A673 (cell line): ENCODE measurements at regions not wholly inside any gene's neighbourhood (a gene's known extent, or its start where the extent isn't known, plus 50 kb on each side); places are given as distances from the start of the nearest gene placed in this dataset.

Source experiments
- BruUV-seq: library from RNA; stranded (reverse); fragments of 400-500 nt; replicated peaks from 2 replicates; lab custom pipeline; 2021; lab: Mats Ljungman, UMichigan
- CTCF ChIA-PET: fragments of 300-600 bp; sonication (Branson Sonifier 250); formaldehyde crosslinking; loops from one replicate; lab custom pipeline; 2022; ENCODE audit warnings: antibody characterized with exemption; lab: Charles Lee
- POLR2A ChIA-PET: fragments of 300-600 bp; sonication (Branson Sonifier 250); formaldehyde crosslinking; loops from one replicate; lab custom pipeline; 2022; ENCODE audit warnings: antibody characterized with exemption; ENCODE audit not compliant: low non-redundant PET; lab: Charles Lee
- DNase-seq: peaks from one replicate; pipeline ENCODE4 v3.0.0-alpha.2; 2015; ENCODE audit warnings: low spot score
- H3K27ac ChIP-seq: fragments of 200-600 bp; sonication (generic); 2 replicates; pipeline ENCODE4 v1.5.1; 2016; ENCODE audit warnings: mixed run types, low read depth, mild to moderate bottlenecking, mixed read lengths, antibody characterized with exemption, low read length; ENCODE audit not compliant: poor library complexity, severe bottlenecking
- H3K27me3 ChIP-seq: fragments of 200-600 bp; sonication (generic); replicated peaks from 2 replicates; pipeline ENCODE4 v1.6.1; 2017; ENCODE audit warnings: mixed run types, low read depth, mild to moderate bottlenecking, mixed read lengths, antibody characterized with exemption, low read length; ENCODE audit not compliant: insufficient read depth, poor library complexity
- H3K36me3 ChIP-seq: fragments of 200-600 bp; sonication (generic); 2 replicates; pipeline ENCODE4 v1.6.1; 2016; ENCODE audit warnings: mixed run types, mild to moderate bottlenecking, mixed read lengths, antibody characterized with exemption, low read length; ENCODE audit not compliant: insufficient read depth, poor library complexity, severe bottlenecking
- H3K4me1 ChIP-seq: fragments of 200-600 bp; sonication (generic); 2 replicates; pipeline ENCODE4 v1.6.1; 2017; ENCODE audit warnings: mixed run types, mild to moderate bottlenecking, mixed read lengths, antibody characterized with exemption, low read length; ENCODE audit not compliant: insufficient read depth, poor library complexity, severe bottlenecking
- H3K4me3 ChIP-seq: fragments of 200-600 bp; sonication (generic); 2 replicates; pipeline ENCODE4 v1.5.1; 2016; ENCODE audit warnings: low read depth, mixed run types, mild to moderate bottlenecking, mixed read lengths, low read length; ENCODE audit not compliant: poor library complexity, severe bottlenecking
- H3K9me3 ChIP-seq: fragments of 200-600 bp; sonication (generic); 2 replicates; pipeline ENCODE4 v1.6.1; 2016; ENCODE audit warnings: mixed run types, low read depth, mild to moderate bottlenecking, mixed read lengths, antibody characterized with exemption, low read length; ENCODE audit not compliant: poor library complexity, severe bottlenecking
- CTCF ChIP-seq: fragments of 300-800, 200-600 bp; sonication (generic); conservative IDR thresholded peaks from 2 replicates; pipeline ENCODE4 v1.5.1; 2017; ENCODE audit warnings: low read depth, mild to moderate bottlenecking, antibody characterized with exemption, low read length, moderate library complexity, mixed read lengths
- EZH2 ChIP-seq: fragments of 200-600 bp; sonication (generic); IDR thresholded peaks from 2 replicates; pipeline ENCODE4 v1.6.1; 2017; ENCODE audit warnings: borderline replicate concordance, low read depth, mild to moderate bottlenecking, mixed read lengths, antibody characterized with exemption, low read length; ENCODE audit not compliant: poor library complexity, severe bottlenecking
- intact Hi-C: fragments of 100-400 bp; cut with micrococcal nuclease; formaldehyde crosslinking; loops from one replicate; pipeline ENCODE4 v1.10.0; 2022; ENCODE audit not compliant: unreplicated experiment

DNA sequence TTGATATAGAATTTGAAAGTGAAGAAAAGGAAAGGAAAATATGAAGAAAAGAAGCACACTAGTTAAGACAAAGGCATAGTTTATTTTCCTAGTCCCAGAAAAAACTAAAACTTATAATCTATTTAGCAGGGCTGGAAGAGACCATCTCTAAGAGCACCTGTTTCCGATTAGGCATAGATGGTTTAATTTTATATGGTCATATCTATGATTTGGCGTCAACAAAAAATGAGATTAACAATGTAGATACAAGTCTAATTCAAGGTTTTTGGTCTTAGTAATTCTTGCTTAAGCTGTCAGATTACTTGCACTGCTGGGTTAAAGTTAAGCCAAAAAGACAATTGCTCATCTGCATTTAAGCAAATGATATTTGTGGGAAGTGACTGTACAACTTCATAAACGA, 502.5 kb upstream of the FSHR start:
- Histone ChIP-seq H3K27ac (no peak overlapping the region), H3K9me3 (no peaks in the 10 kb centered on the region), H3K4me1 (no peaks in the 10 kb centered on the region), H3K4me3 (no peak overlapping the region), H3K36me3 (no peaks in the 10 kb centered on the region), H3K27me3 (no peaks in the 10 kb centered on the region)
- intact Hi-C loops, result no loop called here
- BruUV-seq, result no TSS peak
- TF ChIP-seq CTCF, result no peak
- TF ChIP-seq EZH2, result no peak
- no peak for DNase-seq
- CTCF ChIA-PET, result no interaction called here
- POLR2A ChIA-PET, result no interaction called here

- BruUV-seq, result no TSS peak
- H3K27me3 ChIP-seq, result no peaks in the 10 kb centered on the region
- CTCF ChIA-PET, result no interaction called here
- peaks cover 4% of the 10 kb centered on the region for H3K9me3 ChIP-seq
- TF ChIP-seq EZH2 (no peak), CTCF (no peak)
- no peak overlapping the region for H3K4me3 ChIP-seq
- no peaks in the 10 kb centered on the region for H3K36me3 ChIP-seq
- no peak overlapping the region for H3K27ac ChIP-seq
- intact Hi-C loops, result no loop called here
- POLR2A ChIA-PET, result no interaction called here
- no peaks in the 10 kb centered on the region for H3K4me1 ChIP-seq
- DNase-seq, result no peak
Measured at GRCh38 chr2:49643149-49643548, 488.8 kb upstream of the FSHR start.

- no peaks in the 10 kb centered on the region for H3K27me3 ChIP-seq
- no peaks in the 10 kb centered on the region for H3K36me3 ChIP-seq
- CTCF ChIA-PET, result no interaction called here
- H3K9me3 ChIP-seq, result no peaks in the 10 kb centered on the region
- DNase-seq, result no peak
- no peaks in the 10 kb centered on the region for H3K4me1 ChIP-seq
- no peak overlapping the region for H3K27ac ChIP-seq
- POLR2A ChIA-PET, result no interaction called here
- BruUV-seq, result no TSS peak
- intact Hi-C loops, result no loop called here
- no peak overlapping the region for H3K4me3 ChIP-seq
- TF ChIP-seq EZH2 (no peak), CTCF (no peak)
Measured at GRCh38 chr2:49640630-49641029, 486.3 kb upstream of the FSHR start.
